MG63 (cell line): ENCODE measurements at regions not wholly inside any gene's neighbourhood (a gene's known extent, or its start where the extent isn't known, plus 50 kb on each side); places are given as distances from the start of the nearest gene placed in this dataset.
"Not testable (repeated sequence)": the region's sequence is repeated elsewhere in the genome, so short reads cannot be mapped to it uniquely, and the experiment has no call there.

ENCODE experiments used
- DNase-seq: peaks from one replicate; pipeline ENCODE4 v3.0.0-alpha.2; 2020
- H3K27me3 ChIP-seq: fragments of 250-450 bp; sonication (Bioruptor Pico); 2 replicates; pipeline ENCODE4 v1.5.1; 2020; ENCODE audit warnings: mild to moderate bottlenecking, moderate library complexity
- H3K36me3 ChIP-seq: fragments of 250-450 bp; sonication (Bioruptor Pico); 2 replicates; pipeline ENCODE4 v1.5.1; 2020; ENCODE audit warnings: mild to moderate bottlenecking, moderate library complexity
- H3K4me3 ChIP-seq: fragments of 250-450 bp; sonication (Bioruptor Pico); 2 replicates; pipeline ENCODE4 v1.5.1; 2020; ENCODE audit warnings: mild to moderate bottlenecking, moderate library complexity
- H3K9me3 ChIP-seq: fragments of 250-450 bp; sonication (Bioruptor Pico); 2 replicates; pipeline ENCODE4 v1.5.1; 2020; ENCODE audit warnings: mild to moderate bottlenecking, moderate library complexity

- DNase-seq: no peak
- Histone ChIP-seq H3K36me3 (no peaks in the 10 kb centered on the region), H3K27me3 (no peaks in the 10 kb centered on the region), H3K9me3 (0 out of 2 replicates have a peak, but pooled peaks cover 2% of the 10 kb centered on the region), H3K4me3 (no peak overlapping the region)
These were observed 87.7 kb upstream of the SPIN1 start for GRCh38 chr9:88300556-88300955.

DNA sequence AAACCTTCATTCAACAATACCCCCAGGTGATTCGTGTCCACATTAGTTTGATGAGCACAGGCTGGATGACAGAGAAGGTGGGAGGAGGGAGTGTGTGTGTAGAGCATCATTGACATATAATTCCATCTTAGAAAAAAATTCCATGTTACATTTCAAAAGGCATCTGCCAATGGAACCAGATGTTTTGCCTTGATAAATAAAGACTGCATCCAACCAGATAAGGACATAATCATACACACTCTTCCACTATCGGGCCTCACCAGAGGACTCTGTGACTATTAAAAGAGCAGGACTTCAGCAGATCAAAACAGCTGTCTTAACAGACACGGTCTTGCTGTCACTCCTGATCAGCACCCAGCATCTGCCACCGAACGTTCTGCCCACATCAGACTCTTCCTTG is 96.4 kb upstream of the SPIN1 start:
- Histone ChIP-seq H3K27me3 (no peaks in the 10 kb centered on the region), H3K4me3 (no peak overlapping the region), H3K9me3 (no peaks in the 10 kb centered on the region), H3K36me3 (no peaks in the 10 kb centered on the region)
- DNase-seq: no peak

DNA sequence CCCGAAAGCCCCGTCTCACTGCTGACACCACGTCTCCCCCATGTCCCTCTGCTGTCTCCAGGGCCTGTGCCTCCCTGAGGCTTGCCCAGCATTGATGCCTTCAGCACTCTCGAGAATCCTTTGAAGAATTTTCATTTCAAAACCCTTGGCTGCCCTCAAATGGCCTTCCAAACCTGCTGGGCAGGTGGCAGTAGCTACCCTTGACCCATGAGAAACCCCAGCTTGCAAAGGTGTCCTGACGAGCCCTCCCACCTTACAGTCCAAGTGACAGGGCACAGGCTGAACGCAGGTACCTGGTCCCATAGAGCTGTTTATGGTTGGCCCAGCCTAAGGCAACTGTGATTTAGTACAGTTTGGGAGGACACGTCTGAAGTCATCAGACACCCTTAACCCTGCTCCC is 97.2 kb upstream of the SPIN1 start:
- Histone ChIP-seq H3K27me3 (no peaks in the 10 kb centered on the region), H3K36me3 (no peaks in the 10 kb centered on the region), H3K4me3 (no peak overlapping the region), H3K9me3 (no peaks in the 10 kb centered on the region)
- DNase-seq: no peak

GRCh38 chr9:88289532-88289931 is 98.7 kb upstream of the SPIN1 start:
- Histone ChIP-seq H3K36me3 (no peaks in the 10 kb centered on the region), H3K27me3 (no peaks in the 10 kb centered on the region), H3K9me3 (peaks cover 2% of the 10 kb centered on the region; the same call in 1 of the 2 replicates), H3K4me3 (no peak overlapping the region)
- DNase-seq: no peak

GRCh38 chr9:88287972-88288371 is 100.3 kb upstream of the SPIN1 start:
- Histone ChIP-seq H3K27me3 (no peaks in the 10 kb centered on the region), H3K4me3 (no peak overlapping the region), H3K36me3 (no peaks in the 10 kb centered on the region), H3K9me3 (peaks cover 10% of the 10 kb centered on the region)
- DNase-seq: no peak

DNA sequence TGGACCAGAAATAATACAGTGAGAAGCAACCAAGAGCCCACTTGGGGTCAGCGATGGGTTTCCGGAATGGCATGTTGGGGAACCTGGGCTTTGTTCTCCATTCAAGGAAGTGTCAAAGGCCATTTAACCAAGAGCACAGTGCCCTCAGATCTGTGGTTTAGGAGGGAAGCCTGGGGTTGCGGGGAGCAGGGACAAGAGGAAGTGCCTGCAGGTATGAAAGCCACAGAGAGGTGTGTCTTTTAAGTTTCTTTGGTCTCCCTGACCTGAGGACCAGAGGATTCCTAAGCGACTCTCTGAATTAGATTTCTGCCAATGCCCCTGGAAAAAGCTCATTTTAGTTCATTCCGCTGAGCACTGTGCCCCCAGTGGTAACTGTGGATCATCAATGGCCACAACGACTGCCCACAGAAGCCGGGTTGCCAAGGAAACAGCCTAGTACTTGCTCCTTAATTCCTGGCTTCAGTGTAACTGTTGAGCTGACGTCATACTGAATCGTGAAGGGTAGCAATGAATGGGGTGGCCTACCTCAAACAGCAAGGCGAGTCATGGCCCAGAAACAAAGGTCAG is 107.3 kb upstream of the SPIN1 start:
- Histone ChIP-seq H3K9me3 (peaks cover 10% of the 10 kb centered on the region), H3K27me3 (no peaks in the 10 kb centered on the region), H3K36me3 (no peaks in the 10 kb centered on the region), H3K4me3 (no peak overlapping the region)
- DNase-seq: no peak

DNA sequence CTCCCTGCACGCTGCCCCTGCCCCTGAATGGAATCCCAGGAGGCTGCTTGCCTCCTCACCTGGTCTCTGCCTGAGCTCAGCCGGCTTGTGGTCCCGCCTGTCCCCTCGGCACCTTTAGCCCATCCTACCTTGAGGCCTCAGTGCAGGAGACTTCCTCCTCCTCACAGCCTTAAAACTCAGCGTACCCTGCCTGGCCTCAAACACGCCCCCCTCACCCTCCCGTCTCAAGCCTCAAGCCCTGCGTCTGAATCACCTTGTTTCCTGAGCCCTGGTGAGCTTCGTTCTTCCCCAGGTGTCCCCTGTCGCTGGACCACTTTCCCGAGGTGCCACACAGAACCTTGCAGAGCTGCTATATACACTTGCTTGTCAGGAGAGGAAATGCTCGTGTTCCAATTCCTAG is 110.2 kb upstream of the SPIN1 start:
- Histone ChIP-seq H3K27me3 (no peaks in the 10 kb centered on the region), H3K36me3 (no peaks in the 10 kb centered on the region), H3K9me3 (peaks cover under 1% of the 10 kb centered on the region), H3K4me3 (no peak overlapping the region)
- DNase-seq: no peak

DNA sequence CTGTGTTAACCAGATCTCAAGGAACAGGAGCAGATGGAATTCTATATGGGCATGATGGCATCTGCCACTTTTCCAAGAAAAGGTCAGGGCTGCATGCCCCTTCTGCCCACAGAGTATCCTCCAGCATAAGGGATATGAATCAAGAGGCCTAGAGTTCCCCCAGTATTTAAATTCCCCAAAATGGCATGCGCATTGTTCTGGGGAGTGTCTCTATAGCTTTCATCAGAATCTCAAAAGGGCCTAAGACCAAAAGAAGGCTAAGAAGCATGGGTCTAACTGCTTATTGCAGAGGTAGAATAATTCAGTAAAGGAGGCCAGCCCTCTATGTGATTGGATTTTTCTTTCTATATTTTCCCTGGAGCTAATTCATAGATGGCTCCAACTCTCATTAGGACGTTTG is 114.2 kb upstream of the SPIN1 start:
- no peaks in the 10 kb centered on the region for H3K9me3 ChIP-seq
- H3K4me3 ChIP-seq: no peak overlapping the region
- H3K36me3 ChIP-seq: no peaks in the 10 kb centered on the region
- no peak for DNase-seq
- no peaks in the 10 kb centered on the region for H3K27me3 ChIP-seq

- H3K9me3 ChIP-seq: no peaks in the 10 kb centered on the region
- no peaks in the 10 kb centered on the region for H3K36me3 ChIP-seq
- no peak for DNase-seq
- H3K4me3 ChIP-seq: no peak overlapping the region
- H3K27me3 ChIP-seq: no peaks in the 10 kb centered on the region
These were observed 115.3 kb upstream of the SPIN1 start for GRCh38 chr9:88272986-88273385.

- no peak overlapping the region for H3K4me3 ChIP-seq
- no peaks in the 10 kb centered on the region for H3K36me3 ChIP-seq
- DNase-seq: no peak
- no peaks in the 10 kb centered on the region for H3K9me3 ChIP-seq
- no peaks in the 10 kb centered on the region for H3K27me3 ChIP-seq
These were observed 117.8 kb upstream of the SPIN1 start for GRCh38 chr9:88270413-88270812.

DNA sequence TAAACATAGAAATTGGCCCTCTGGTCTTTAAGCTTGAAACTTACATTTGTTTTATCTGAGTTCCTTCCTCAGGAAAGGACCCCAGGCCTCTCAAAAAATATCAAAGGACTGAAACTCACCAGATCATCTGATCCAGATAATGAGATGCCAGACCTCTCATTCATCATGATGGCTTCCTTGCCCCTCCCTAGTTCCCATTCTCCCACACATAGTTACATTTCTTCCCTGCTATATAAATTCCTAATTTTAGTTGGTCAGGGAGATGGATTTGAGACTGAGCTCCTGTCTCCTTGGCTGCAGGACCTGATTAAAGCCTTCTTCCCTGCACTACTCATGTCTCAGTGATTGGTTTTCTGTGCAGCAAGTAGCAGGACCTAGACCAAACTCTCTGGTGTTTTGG is 119.4 kb upstream of the SPIN1 start:
- no peak overlapping the region for H3K4me3 ChIP-seq
- no peak for DNase-seq

GRCh38 chr9:88267283-88267682 is 121.0 kb upstream of the SPIN1 start:
- Histone ChIP-seq H3K9me3 (no peaks in the 10 kb centered on the region), H3K27me3 (no peaks in the 10 kb centered on the region), H3K4me3 (no peak overlapping the region), H3K36me3 (no peaks in the 10 kb centered on the region)
- DNase-seq: no peak

More for the DNA sequence above, 119.4 kb upstream of the SPIN1 start:
- Histone ChIP-seq H3K36me3 (no peaks in the 10 kb centered on the region), H3K9me3 (no peaks in the 10 kb centered on the region), H3K27me3 (no peaks in the 10 kb centered on the region)

DNA sequence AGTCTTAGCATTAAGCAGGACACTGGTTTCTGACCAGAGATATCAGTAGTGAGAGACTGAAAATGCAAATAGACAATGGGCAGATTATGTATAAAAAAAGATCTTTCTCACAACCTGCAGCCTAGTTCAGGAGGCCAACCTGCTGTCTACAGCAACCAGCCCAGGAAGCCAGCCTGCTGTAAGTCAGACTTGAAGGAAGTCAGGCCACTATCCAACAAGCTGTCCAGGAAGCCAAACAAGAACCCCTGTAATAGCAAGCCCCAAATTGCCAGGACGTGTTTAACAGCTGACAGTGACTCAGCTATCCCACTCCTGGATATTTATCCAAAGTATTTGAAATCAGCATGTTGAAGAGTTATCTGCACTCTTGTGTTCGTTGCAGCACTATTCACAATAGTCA is 121.8 kb upstream of the SPIN1 start:
- Histone ChIP-seq H3K27me3 (no peaks in the 10 kb centered on the region), H3K4me3 (no peak overlapping the region), H3K36me3 (no peaks in the 10 kb centered on the region), H3K9me3 (no peaks in the 10 kb centered on the region)
- no peak for DNase-seq

DNA sequence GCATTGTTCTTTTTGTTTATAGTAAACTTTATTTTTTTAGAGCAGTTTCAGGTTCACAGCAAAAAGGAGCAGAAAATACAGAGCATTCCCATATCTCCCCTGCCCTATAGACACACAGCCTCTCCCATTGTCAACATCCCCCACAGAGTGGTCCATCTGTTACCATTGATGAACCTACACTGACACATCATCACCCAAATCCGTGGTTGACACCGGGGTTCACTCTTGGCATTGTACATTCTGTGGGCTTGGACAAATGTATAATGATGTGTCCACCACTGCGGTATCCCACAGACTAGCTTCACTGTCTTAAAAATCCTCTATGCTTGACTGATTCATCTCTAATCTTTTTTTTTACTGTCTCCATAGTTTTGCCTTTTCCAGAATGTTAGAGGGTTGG is 120.7 kb upstream of the SPATA31C2 start:
- no peaks in the 10 kb centered on the region for H3K27me3 ChIP-seq
- H3K9me3 ChIP-seq: no peaks in the 10 kb centered on the region; the same call in 1 of the 2 replicates
- no peaks in the 10 kb centered on the region for H3K36me3 ChIP-seq
- DNase-seq: no peak
- H3K4me3 ChIP-seq: no peak overlapping the region

DNA sequence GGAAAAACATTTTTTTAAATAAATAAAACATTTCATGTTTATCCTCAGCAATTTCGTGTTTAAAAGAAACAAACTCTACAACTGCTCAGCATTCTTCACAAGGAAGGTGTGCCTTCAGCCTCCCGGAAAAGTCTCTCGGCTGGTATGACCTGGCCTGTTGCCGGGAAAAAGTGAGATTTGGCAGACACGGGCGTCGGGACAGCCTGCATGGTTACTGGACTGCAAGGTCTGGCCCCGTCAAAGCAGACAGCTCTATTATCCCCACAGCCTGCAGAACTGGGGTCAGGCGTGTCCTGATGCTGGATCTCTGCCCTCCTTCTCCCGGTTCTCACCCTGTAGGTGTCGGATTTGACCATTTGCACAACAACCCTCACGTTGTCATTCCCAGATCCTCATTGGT is 120.3 kb upstream of the SPATA31C2 start:
- Histone ChIP-seq H3K36me3 (no peaks in the 10 kb centered on the region), H3K4me3 (no peak overlapping the region), H3K9me3 (no peaks in the 10 kb centered on the region; the same call in 1 of the 2 replicates), H3K27me3 (no peaks in the 10 kb centered on the region)
- peak; percentile 69 for DNase-seq

DNA sequence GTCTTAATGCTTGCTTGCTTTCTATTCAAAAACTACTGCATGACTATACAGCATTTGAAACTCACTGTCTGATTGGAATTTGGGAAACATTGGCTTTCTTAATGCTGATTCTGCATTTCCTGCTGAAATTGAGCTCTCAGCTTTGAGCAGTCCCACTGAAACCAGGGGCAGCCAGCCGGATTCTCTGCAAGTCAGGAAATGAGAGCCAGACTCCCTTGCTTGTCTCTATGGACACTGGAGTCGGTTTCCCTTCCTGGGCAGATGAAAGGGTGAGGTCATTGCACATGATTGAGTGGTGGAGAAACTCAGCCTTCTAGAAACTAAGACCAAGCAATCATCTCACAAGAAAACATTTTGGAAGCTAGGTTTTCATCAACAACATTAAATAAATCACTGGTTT is 119.7 kb upstream of the SPATA31C2 start:
- H3K4me3 ChIP-seq: no peak overlapping the region
- H3K27me3 ChIP-seq: no peaks in the 10 kb centered on the region
- DNase-seq: peak; percentile 69
- H3K9me3 ChIP-seq: no peaks in the 10 kb centered on the region; the same call in 1 of the 2 replicates
- no peaks in the 10 kb centered on the region for H3K36me3 ChIP-seq

DNA sequence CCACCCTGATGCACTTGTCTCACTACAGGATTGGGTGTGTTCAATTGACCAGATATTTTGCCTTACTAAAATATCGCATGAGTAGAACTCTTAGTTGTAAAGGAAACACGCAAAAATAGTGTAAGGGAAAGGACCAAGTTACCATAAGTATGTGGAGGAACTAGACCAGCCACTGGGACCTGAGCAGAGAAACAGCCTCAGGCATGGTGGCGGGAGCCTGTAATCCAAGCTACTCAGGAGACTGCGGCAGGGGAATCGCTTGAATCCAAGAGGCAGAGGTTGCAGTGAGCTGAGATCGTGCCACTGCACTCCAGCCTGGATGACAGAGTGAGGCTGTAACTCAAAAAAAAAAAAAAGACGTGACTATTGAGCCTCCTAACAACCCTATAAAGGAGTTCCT is 117.9 kb upstream of the SPATA31C2 start:
- DNase-seq: no peak
- H3K4me3 ChIP-seq: no peak overlapping the region
- H3K9me3 ChIP-seq: peaks cover 5% of the 10 kb centered on the region
- no peaks in the 10 kb centered on the region for H3K36me3 ChIP-seq
- H3K27me3 ChIP-seq: no peaks in the 10 kb centered on the region

GRCh38 chr9:88255806-88256205 is 117.5 kb upstream of the SPATA31C2 start:
- DNase-seq, H3K4me3 ChIP-seq, H3K9me3 ChIP-seq, H3K27me3 ChIP-seq, H3K36me3 ChIP-seq: not testable (repeated sequence)

- peaks cover 5% of the 10 kb centered on the region for H3K9me3 ChIP-seq
- H3K4me3 ChIP-seq: no peak overlapping the region
- no peaks in the 10 kb centered on the region for H3K27me3 ChIP-seq
- no peak for DNase-seq
- no peaks in the 10 kb centered on the region for H3K36me3 ChIP-seq
These were observed 113.6 kb upstream of the SPATA31C2 start for GRCh38 chr9:88251903-88252302.
